ENCODE measurements at regions not wholly inside any gene's neighbourhood (a gene's known extent, or its start where the extent isn't known, plus 50 kb on each side); places are given as distances from the start of the nearest gene placed in this dataset.

GRCh38 chr18:47691611-47692010 lies 238.8 kb downstream of the SMAD2 start:
- TF ChIP-seq CEBPB (IDR thresholded peaks at IDR 0.05): no peak
- TF ChIP-seq MAX (IDR thresholded peaks at IDR 0.05): no peak
